K562 (cell line): ENCODE measurements at regions not wholly inside any gene's neighbourhood (a gene's known extent, or its start where the extent isn't known, plus 50 kb on each side); places are given as distances from the start of the nearest gene placed in this dataset.

Experiments
- ATAC-seq: fragments of 200-7000 bp; cut with Tn5 transposase; 3 replicates; pipeline ENCODE4 v1.9.1; 2020; ENCODE audit warnings: moderate library complexity
- BruUV-seq: library from RNA; stranded (reverse); fragments of 400-500 nt; replicated peaks from 2 replicates; lab custom pipeline; 2021; lab: Mats Ljungman, UMichigan
- CTCF ChIA-PET: fragments of 300-600 bp; formaldehyde crosslinking; extraction: SDS; loops from one replicate; lab custom pipeline; 2021; ENCODE audit warnings: low intra/inter-chr PET ratio; lab: Yijun Ruan, JAX
- POLR2A ChIA-PET: fragments of 300-600, 350-650 bp; sonication (Branson Sonifier 250); formaldehyde crosslinking; extraction: SDS; loops from one replicate; lab custom pipeline; 2021; ENCODE audit warnings: antibody characterized with exemption, inconsistent platforms; lab: Yijun Ruan, JAX
- DNase-seq, 4 experiments: peaks; one replicate each; pipeline versions ENCODE4 v3.0.0 to v3.0.0-alpha.2; 2011 to 2018; ENCODE audit warnings: low spot score in 3 of 4, mixed read lengths in 3 of 4; ENCODE audit errors: extremely low read depth in 1 of 4
- FAIRE-seq: peaks from 2 replicates; lab custom pipeline; 2011; peaks lifted over from hg19 to GRCh38; lab: Jason Lieb, UNC
- H2AFZ ChIP-seq: 2 replicates; pipeline ENCODE4 v1.6.0; 2011; ENCODE audit warnings: low read depth, low read length, control low read depth, inconsistent platforms
- H3K27ac ChIP-seq: fragments of 200-600 bp; 3 replicates; pipeline ENCODE4 v1.8.0; 2011; ENCODE audit warnings: low read depth, mild to moderate bottlenecking, control low read depth, inconsistent platforms, low read length, moderate library complexity, mixed read lengths; ENCODE audit errors: extremely low read depth
- H3K27me3 ChIP-seq, 2 experiments: fragments of 300-600 bp in 1 of 2; 2 replicates in 1 of 2; 3 replicates in 1 of 2; pipeline versions ENCODE4 v1.6.0 to v1.8.0; 2011; ENCODE audit warnings: inconsistent platforms in 2 of 2, low read length in 2 of 2, mild to moderate bottlenecking in 1 of 2, mixed read lengths in 1 of 2, moderate library complexity in 1 of 2; ENCODE audit not compliant: control insufficient read depth in 2 of 2, insufficient read depth in 2 of 2
- H3K36me3 ChIP-seq: fragments of 300-600 bp; 3 replicates; pipeline ENCODE4 v1.8.0; 2011; ENCODE audit warnings: mild to moderate bottlenecking, low read length, inconsistent platforms; ENCODE audit not compliant: control insufficient read depth, insufficient read depth
- H3K4me1 ChIP-seq, 2 experiments: fragments of 200-600 bp in 1 of 2; replicated peaks in 1 of 2; 2 replicates in 1 of 2; 3 replicates in 1 of 2; pipeline versions ENCODE4 v1.5.1 to v1.8.0; 2011; ENCODE audit warnings: inconsistent platforms in 2 of 2, low read length in 2 of 2, mild to moderate bottlenecking in 1 of 2, mixed read lengths in 1 of 2, moderate library complexity in 1 of 2; ENCODE audit not compliant: control insufficient read depth in 2 of 2, insufficient read depth in 2 of 2
- H3K4me2 ChIP-seq: 2 replicates; pipeline ENCODE4 v1.6.1; 2011; ENCODE audit warnings: low read length, control low read depth, inconsistent platforms, mixed read lengths; ENCODE audit not compliant: insufficient read depth
- H3K4me3 ChIP-seq: fragments of 200-600 bp; sonication (generic), shearing (Covaris generic); 2 replicates; pipeline ENCODE4 v1.5.1; 2016; ENCODE audit warnings: control low read depth, inconsistent platforms
- H3K79me2 ChIP-seq: fragments of 200-600 bp; 3 replicates; pipeline ENCODE4 v1.8.0; 2011; ENCODE audit warnings: low read length, inconsistent platforms; ENCODE audit not compliant: control insufficient read depth, insufficient read depth
- H3K9ac ChIP-seq, 2 experiments: 2 replicates each; pipeline versions ENCODE4 v1.6.0 to v1.6.1; 2011; ENCODE audit warnings: low read depth in 2 of 2, low read length in 2 of 2, control low read depth in 1 of 2, inconsistent platforms in 1 of 2, mild to moderate bottlenecking in 1 of 2, mixed read lengths in 1 of 2; ENCODE audit not compliant: insufficient read depth in 1 of 2
- H3K9me1 ChIP-seq: one replicate; pipeline ENCODE4 v1.6.0; 2011; ENCODE audit warnings: inconsistent platforms, mild to moderate bottlenecking, low read length, moderate library complexity; ENCODE audit not compliant: control insufficient read depth, insufficient read depth
- H3K9me3 ChIP-seq: replicated peaks from 2 replicates; pipeline ENCODE4 v1.5.1; 2011; ENCODE audit warnings: low read depth, low read length, inconsistent platforms; ENCODE audit not compliant: control insufficient read depth, insufficient read depth
- H4K20me1 ChIP-seq: replicated peaks from 2 replicates; pipeline ENCODE4 v1.6.1; 2011; ENCODE audit warnings: low read length, inconsistent platforms, mixed read lengths; ENCODE audit not compliant: control insufficient read depth, insufficient read depth
- CTCF ChIP-seq, 3 experiments: IDR thresholded peaks in 2 of 3; conservative IDR thresholded peaks in 1 of 3; 2 replicates each; pipeline ENCODE4 v1.5.1; 2011 to 2012; ENCODE audit warnings: low read length in 3 of 3, mild to moderate bottlenecking in 3 of 3, control low read depth in 2 of 3, improper control_type of control experiment in 1 of 3, inconsistent platforms in 1 of 3, low read depth in 1 of 3, mixed read lengths in 1 of 3, moderate library complexity in 1 of 3; ENCODE audit not compliant: insufficient read depth in 2 of 3
- LEF1 ChIP-seq: fragments of 450-650 bp; IDR thresholded peaks from 2 replicates; pipeline ENCODE4 v1.6.1; 2016; ENCODE audit warnings: mild to moderate bottlenecking
- ZNF766 ChIP-seq: fragments of 200-800 bp; sonication (Bioruptor generic); conservative IDR thresholded peaks from 2 replicates; pipeline ENCODE4 v1.6.1; 2016; ENCODE audit warnings: missing genetic modification characterization, missing compliant biosample characterization
- ZNF785 ChIP-seq: fragments of 250-450 bp; sonication (Bioruptor Pico); IDR thresholded peaks from 2 replicates; pipeline ENCODE4 v1.4.0; 2020; ENCODE audit warnings: mild to moderate bottlenecking
- WGBS: fragments of 100-300 bp; shearing (Covaris generic); methylation state at CpG from one replicate; pipeline ENCODE4 v1.1.6; 2016; ENCODE audit warnings: low coverage, mixed read lengths; ENCODE audit not compliant: insufficient coverage; ENCODE audit errors: missing lambda C conversion rate; 5-methylcytosine and 5-hydroxymethylcytosine counted together
- in situ Hi-C: fragments of 300-500 bp; cut with MboI; formaldehyde crosslinking; loops from 4 replicates; pipeline ENCODE4 v1.15.0; 2018; ENCODE audit warnings: inconsistent platforms, mixed read lengths
- intact Hi-C: fragments of 100-400 bp; cut with micrococcal nuclease; formaldehyde crosslinking; loops from 2 replicates; pipeline ENCODE4 v1.14.2; 2022

- Histone ChIP-seq H3K27me3 (no peaks in the 10 kb centered on the region; a peak in 1 of 5 replicates), H2AFZ (no peak overlapping the region), H3K4me3 (no peak overlapping the region), H3K9me1 (no peaks in the 10 kb centered on the region), H3K4me1 (no peaks in the 10 kb centered on the region), H3K4me2 (no peak overlapping the region)
- no peak for DNase-seq
- WGBS, result 1% methylated on average over 4 of the region's 4 CpGs
- in situ Hi-C loops, result no loop called here
- TF ChIP-seq LEF1, result no peak
- TF ChIP-seq ZNF785 (CRISPR knock-in tag), result no peak
- TF ChIP-seq CTCF (IDR thresholded peaks at IDR 0.05 in 2 of 3, conservative IDR thresholded peaks at IDR 0.05 in 1 of 3; ENCODE audit: insufficient read depth in 2 of 3, low read depth in 1 of 3, low read length in 3 of 3), result 0 out of 6 replicates have a peak, but pooled peaks of 1 of the 3 experiments have one; percentile 28
- TF ChIP-seq ZNF766, result no peak
- TF ChIP-seq, all 486 proteins: peak for 1
- ChIA-PET CTCF (no interaction called here), POLR2A (interaction anchor here (0.6 to 1.8 kb wide), 2 partner anchors 12 to 1541 kb away, joined by 3 to 4 read pairs; no protein-coding TSS in a partner anchor)
- 0 out of 2 replicates have a peak, but pooled peaks cover 3% of the 10 kb centered on the region for H4K20me1 ChIP-seq
- no peaks in the 10 kb centered on the region for H3K36me3 ChIP-seq
- ATAC-seq (peak; percentile 54; the same call in 1 of the 3 replicates), FAIRE-seq (no peak)
- no TSS peak for BruUV-seq
- intact Hi-C loops, result no loop called here
- H3K9ac ChIP-seq, result no peak overlapping the region
- no peaks in the 10 kb centered on the region for H3K79me2 ChIP-seq
- no peaks in the 10 kb centered on the region for H3K9me3 ChIP-seq
- no peak overlapping the region for H3K27ac ChIP-seq
These were observed 84.8 kb downstream of the FOXF2 start for GRCh38 chr6:1474205-1474604.
